ENCODE measurements at regions not wholly inside any gene's neighbourhood (a gene's known extent, or its start where the extent isn't known, plus 50 kb on each side); places are given as distances from the start of the nearest gene placed in this dataset.

DNA sequence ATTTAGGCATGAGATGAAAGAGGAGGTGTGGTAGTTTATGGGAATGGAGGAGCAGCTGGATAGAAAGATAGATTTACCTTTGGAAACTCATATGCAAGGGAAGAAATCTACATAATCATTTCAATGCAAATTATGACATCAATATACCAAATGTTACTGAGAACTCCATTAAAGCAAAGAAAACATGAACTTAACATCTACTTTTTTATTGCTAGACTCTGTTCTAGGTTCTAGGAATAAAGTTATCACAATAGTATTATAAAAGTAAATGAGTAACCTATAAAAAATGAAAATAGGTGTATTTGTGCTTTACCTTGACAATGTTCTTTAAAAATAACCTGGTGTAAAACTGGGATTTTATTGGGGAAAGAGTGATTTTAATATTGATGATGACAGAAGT is 221.6 kb upstream of the SLIT2 start:
- Histone ChIP-seq H3K27me3 (ENCODE audit: control insufficient read depth, low read length) (no peaks in the 10 kb centered on the region), H3K4me1 (ENCODE audit: control insufficient read depth, low read length) (no peaks in the 10 kb centered on the region), H3F3A (ENCODE audit: control insufficient read depth, insufficient read depth) (no peaks in the 10 kb centered on the region), H3K36me3 (ENCODE audit: control insufficient read depth, low read length) (no peaks in the 10 kb centered on the region), H3K4me2 (ENCODE audit: low read length) (no peak overlapping the region), H3K9me2 (replicated peaks; ENCODE audit: control insufficient read depth, low read length) (no peaks in the 10 kb centered on the region), H3K4me3 (ENCODE audit: low read length) (no peak overlapping the region), H3K79me2 (ENCODE audit: control insufficient read depth, low read length) (no peaks in the 10 kb centered on the region), H3K9me3 (ENCODE audit: control insufficient read depth, insufficient read depth, low read length) (no peaks in the 10 kb centered on the region), H4K20me1 (ENCODE audit: control insufficient read depth, insufficient read depth, low read depth, low read length) (no peaks in the 10 kb centered on the region), H3K27ac (ENCODE audit: low read depth, low read length) (no peak overlapping the region)
- no peak for TF ChIP-seq CTCF (IDR thresholded peaks at IDR 0.05; ENCODE audit: low read depth, low read length, poor library complexity, severe bottlenecking)
- no peak for TF ChIP-seq EZH2phosphoT487 (IDR thresholded peaks at IDR 0.05; ENCODE audit: borderline replicate concordance, low read length)

- Histone ChIP-seq H3F3A (ENCODE audit: control insufficient read depth, insufficient read depth) (no peaks in the 10 kb centered on the region), H3K9me3 (ENCODE audit: control insufficient read depth, insufficient read depth, low read length) (no peaks in the 10 kb centered on the region), H3K9me2 (replicated peaks; ENCODE audit: control insufficient read depth, low read length) (no peaks in the 10 kb centered on the region), H3K36me3 (ENCODE audit: control insufficient read depth, low read length) (no peaks in the 10 kb centered on the region), H3K4me3 (ENCODE audit: low read length) (no peak overlapping the region), H3K27me3 (ENCODE audit: control insufficient read depth, low read length) (no peaks in the 10 kb centered on the region), H3K79me2 (ENCODE audit: control insufficient read depth, low read length) (no peaks in the 10 kb centered on the region), H4K20me1 (ENCODE audit: control insufficient read depth, insufficient read depth, low read depth, low read length) (no peaks in the 10 kb centered on the region), H3K4me2 (ENCODE audit: low read length) (no peak overlapping the region), H3K4me1 (ENCODE audit: control insufficient read depth, low read length) (no peaks in the 10 kb centered on the region), H3K27ac (ENCODE audit: low read depth, low read length) (no peak overlapping the region)
- TF ChIP-seq EZH2phosphoT487 (IDR thresholded peaks at IDR 0.05; ENCODE audit: borderline replicate concordance, low read length), result no peak
- TF ChIP-seq CTCF (IDR thresholded peaks at IDR 0.05; ENCODE audit: low read depth, low read length, poor library complexity, severe bottlenecking), result no peak
Observed at GRCh38 chr4:20028645-20029044, 223.1 kb upstream of the SLIT2 start.

GRCh38 chr4:20026456-20026855 is 225.2 kb upstream of the SLIT2 start:
- Histone ChIP-seq H3K79me2 (ENCODE audit: control insufficient read depth, low read length) (no peaks in the 10 kb centered on the region), H3K9me3 (ENCODE audit: control insufficient read depth, insufficient read depth, low read length) (no peaks in the 10 kb centered on the region)
- TF ChIP-seq EZH2phosphoT487 (IDR thresholded peaks at IDR 0.05; ENCODE audit: borderline replicate concordance, low read length), result no peak
- no peak for TF ChIP-seq CTCF (IDR thresholded peaks at IDR 0.05; ENCODE audit: low read depth, low read length, poor library complexity, severe bottlenecking)

GRCh38 chr4:20022471-20022870 is 229.2 kb upstream of the SLIT2 start:
- Histone ChIP-seq H3K36me3 (ENCODE audit: control insufficient read depth, low read length) (no peaks in the 10 kb centered on the region), H4K20me1 (ENCODE audit: control insufficient read depth, insufficient read depth, low read depth, low read length) (no peaks in the 10 kb centered on the region), H3K4me2 (ENCODE audit: low read length) (no peak overlapping the region), H3K4me3 (ENCODE audit: low read length) (no peak overlapping the region), H3K9me3 (ENCODE audit: control insufficient read depth, insufficient read depth, low read length) (no peaks in the 10 kb centered on the region), H3F3A (ENCODE audit: control insufficient read depth, insufficient read depth) (no peaks in the 10 kb centered on the region), H3K79me2 (ENCODE audit: control insufficient read depth, low read length) (no peaks in the 10 kb centered on the region), H3K27me3 (ENCODE audit: control insufficient read depth, low read length) (no peaks in the 10 kb centered on the region), H3K4me1 (ENCODE audit: control insufficient read depth, low read length) (no peaks in the 10 kb centered on the region), H3K27ac (ENCODE audit: low read depth, low read length) (no peak overlapping the region), H3K9me2 (replicated peaks; ENCODE audit: control insufficient read depth, low read length) (no peaks in the 10 kb centered on the region)
- no peak for TF ChIP-seq CTCF (IDR thresholded peaks at IDR 0.05; ENCODE audit: low read depth, low read length, poor library complexity, severe bottlenecking)
- no peak for TF ChIP-seq EZH2phosphoT487 (IDR thresholded peaks at IDR 0.05; ENCODE audit: borderline replicate concordance, low read length)

More at GRCh38 chr4:20026456-20026855, 225.2 kb upstream of the SLIT2 start:
- no peaks in the 10 kb centered on the region for H4K20me1 ChIP-seq (ENCODE audit: control insufficient read depth, insufficient read depth, low read depth, low read length)
- H3K4me3 ChIP-seq (ENCODE audit: low read length), result no peak overlapping the region
- no peaks in the 10 kb centered on the region for H3K27me3 ChIP-seq (ENCODE audit: control insufficient read depth, low read length)
- H3K27ac ChIP-seq (ENCODE audit: low read depth, low read length), result no peak overlapping the region
- H3K4me2 ChIP-seq (ENCODE audit: low read length), result no peak overlapping the region
- H3K4me1 ChIP-seq (ENCODE audit: control insufficient read depth, low read length), result no peaks in the 10 kb centered on the region
- no peaks in the 10 kb centered on the region for H3K9me2 ChIP-seq (replicated peaks; ENCODE audit: control insufficient read depth, low read length)
- no peaks in the 10 kb centered on the region for H3K36me3 ChIP-seq (ENCODE audit: control insufficient read depth, low read length)
- no peaks in the 10 kb centered on the region for H3F3A ChIP-seq (ENCODE audit: control insufficient read depth, insufficient read depth)

Data from DOHH2 (cell line).